NCI-H526 treated with DMSO at 0.1 percent for 48 hours (cell line): ENCODE measurements at regions not wholly inside any gene's neighbourhood (a gene's known extent, or its start where the extent isn't known, plus 50 kb on each side); places are given as distances from the start of the nearest gene placed in this dataset.

ENCODE experiments used
- DNase-seq: peaks from one replicate; lab custom pipeline; 2025; lab: John Stamatoyannopoulos, UW

DNA sequence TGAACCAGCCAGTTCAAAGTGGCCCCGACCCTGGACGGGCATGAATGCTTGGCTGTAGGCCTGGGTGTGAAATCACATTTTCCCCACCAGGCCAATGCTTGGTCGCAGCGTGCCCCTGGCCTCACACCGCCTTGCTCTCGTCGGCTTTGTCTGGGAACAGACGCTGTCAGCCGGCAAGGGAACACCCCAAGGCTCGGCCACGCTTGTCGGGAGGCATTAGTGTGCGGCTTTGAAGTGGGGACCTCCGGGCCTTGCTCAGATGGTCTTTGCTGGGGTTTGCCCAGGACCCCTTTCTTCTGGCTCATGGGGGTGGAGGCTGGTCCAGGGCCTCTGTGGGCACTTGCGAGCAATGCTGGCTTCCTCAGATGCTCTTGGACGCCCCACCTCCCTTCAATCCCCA lies 79.1 kb downstream of the INHBB start:
- no peak for DNase-seq

DNA sequence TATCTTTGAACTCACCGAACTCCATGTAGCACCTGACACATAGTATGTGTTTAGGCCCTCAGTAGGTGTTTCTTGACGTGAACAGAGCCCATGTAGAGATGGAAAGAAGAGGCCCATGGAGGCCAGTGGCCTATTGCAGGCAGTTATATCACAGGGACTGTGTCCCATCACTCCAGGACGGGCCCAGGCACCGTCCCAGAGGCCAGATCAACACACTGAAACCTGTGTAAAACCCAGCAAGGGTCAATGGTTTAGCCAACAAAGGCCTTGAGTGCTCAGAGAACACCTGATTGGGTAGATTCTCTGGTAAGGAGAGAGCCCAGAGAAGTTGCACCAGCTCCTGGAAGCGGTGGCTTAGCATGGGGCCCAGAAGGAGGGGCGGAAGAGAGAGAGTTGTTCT lies 82.8 kb downstream of the INHBB start:
- no peak for DNase-seq

DNA sequence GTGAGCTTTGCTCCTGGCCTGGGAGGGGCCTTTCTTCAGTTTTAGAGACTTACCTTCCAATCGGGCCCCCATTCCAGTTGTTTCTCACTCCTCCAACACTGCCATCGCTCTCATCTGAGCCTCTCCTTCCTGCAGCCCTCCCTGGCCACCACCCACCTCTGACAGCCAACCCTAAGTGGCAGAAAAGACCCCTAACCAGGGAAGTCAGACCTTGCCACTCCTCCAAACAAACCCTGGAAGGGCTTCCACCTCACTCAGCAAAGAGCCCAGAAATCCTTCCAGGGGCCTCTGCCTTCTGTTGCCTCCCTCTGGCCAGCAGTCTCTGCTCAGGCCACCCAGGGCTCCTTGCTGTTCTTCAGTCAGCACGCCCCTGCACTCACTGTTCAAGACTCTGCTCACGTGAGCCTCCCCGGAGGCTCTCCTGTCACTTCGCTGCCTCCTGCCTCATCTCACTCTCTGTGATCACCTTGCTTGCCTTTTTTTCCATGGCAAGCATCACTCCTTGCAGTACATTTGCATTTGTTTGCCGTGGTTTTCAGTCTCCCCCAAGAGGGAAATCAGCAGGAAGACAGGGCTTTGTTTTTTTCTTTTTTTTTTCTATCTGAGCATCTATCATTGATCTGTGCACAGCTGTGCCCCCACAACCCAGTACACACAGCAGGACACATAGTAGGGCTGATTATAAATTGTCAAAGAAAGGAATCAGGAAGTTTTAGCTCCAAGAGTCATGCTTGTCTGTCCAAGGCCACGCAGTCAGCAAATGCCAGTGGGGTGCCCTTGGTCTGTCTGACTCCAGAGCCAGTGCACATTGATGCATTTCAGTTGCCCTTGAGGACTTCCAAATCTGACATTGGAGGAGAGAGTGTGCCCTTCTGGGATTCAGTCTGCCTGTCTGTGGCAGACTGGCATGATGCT lies 83.9 kb downstream of the INHBB start:
- peak; percentile 54 for DNase-seq

- DNase-seq: no peak
Measured at GRCh38 chr2:120430501-120430830, 84.5 kb downstream of the INHBB start.

DNA sequence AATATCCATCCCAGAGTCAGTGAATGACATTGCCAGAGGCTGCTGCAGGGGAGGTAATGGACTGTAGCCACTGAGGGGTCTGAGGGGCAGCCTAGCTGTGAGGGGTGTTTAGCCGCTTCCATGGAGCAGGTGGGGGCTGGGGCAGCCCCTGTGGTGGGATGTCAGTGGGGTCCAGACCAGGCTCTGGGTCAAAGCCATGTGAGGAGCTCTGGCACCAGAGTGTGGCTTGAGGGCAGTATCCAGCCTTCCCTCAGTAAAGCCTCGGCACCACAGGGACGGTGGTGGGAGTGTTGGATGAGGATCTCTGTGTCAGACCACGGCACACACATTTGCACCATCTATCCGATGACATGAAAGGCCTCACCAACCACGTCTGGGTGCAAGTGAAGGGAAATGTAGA lies 85.0 kb downstream of the INHBB start:
- DNase-seq: no peak

DNA sequence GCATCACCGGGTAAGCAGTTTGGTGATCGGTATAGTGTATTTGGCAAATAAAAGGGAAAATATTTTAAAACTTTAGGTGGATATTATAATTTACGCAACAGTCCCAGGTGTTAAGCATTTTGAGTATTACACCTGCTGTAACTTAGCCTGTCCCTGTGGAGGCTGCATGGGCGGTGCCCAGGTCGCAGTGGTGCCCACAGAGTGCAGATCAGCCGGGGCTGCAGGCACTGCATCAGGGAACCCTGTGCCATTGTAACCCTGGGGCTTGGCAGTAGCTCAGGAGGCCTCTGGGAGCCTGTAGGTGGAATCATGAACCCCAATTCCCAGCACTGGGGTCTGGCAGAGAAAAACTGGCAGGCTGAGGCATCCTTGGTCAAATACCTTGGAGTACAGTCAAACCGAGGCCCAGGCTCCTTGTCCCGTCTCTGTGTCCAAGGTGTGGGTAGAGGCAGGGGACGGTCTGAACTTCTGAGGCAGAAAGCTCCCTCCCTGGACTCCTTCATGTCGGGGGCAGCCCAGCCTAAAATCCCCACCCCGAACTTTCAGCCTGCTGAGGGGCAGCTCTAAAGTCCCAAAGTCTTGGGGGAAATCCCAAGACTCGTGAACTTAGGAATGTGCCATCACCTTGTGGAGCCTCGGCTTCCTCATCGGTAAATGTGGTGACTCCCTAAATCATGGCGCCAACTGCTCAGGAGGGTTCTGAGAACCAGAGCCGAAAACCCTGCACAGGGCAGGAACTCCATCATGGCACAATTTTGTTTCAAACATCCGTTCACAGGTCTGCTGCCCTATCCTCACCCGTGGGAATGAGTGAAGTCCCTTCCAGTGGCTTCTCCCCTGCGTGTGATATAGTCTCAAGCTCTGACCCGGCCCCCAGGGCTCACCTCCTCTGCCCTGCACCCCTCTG lies 85.7 kb downstream of the INHBB start:
- DNase-seq: no peak

GRCh38 chr2:120432293-120432975 lies 86.5 kb downstream of the INHBB start:
- DNase-seq: no peak

DNA sequence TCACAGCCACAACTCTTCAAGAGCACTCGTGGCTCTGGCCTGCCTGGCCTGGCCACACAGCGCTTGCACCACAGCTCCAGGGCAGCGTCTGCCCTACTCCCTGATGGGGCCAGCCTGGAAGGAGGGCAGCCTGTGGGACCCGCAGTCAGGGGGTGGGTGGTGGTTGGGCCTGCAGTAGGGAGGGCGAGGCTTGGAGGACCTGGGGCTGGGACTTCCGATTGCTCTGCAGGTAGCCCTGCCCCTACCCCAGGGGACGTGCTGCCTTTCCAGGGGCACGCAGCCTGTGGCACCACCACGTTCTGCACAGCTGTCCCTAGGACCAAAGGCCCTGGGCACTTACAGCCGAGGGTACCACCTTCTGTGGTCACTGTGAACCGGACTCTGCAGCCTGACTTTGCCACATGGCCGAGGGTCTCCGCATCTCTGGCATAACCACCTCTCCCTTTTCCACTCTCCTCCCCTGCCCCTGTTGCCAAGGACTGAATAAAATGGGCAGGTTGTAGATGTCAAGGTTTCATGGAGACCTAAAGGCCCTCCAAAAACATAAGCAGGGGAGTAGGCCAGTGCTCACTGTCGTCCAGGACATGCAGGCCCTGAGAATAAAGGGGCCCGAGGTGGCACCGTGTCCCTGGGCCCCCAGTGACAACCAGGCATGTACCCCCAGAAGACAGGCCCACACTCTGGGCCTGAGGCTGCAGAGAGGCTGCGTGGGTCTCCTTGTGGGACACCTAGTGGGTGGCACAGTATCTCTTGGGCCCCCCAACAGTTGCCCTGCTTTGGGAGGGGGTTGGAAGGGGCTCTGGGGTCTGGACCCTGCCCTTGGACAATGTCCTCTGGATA lies 87.3 kb downstream of the INHBB start:
- DNase-seq: no peak

DNA sequence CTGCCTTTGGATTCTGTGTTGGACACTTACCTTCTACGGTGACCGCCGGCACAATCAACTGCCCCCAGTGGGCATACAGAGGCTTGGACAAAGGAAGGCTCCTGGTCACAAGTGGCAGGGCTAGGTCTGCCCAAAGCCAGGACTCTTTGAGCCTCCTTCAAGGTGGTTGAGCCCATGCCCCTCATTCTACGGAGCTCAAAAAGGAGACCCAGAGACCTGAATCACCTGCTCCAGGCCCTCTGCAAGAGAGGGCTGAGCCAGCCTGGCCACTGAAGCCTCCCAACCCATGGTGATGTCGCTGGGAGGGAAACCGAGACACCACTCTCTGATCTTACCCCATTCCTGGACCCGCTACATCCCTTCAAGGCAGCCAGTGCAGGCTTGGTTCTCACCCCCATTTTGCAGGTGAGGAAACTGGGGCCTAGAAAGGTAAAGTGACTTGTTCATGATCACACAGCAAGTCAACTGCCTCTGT lies 87.9 kb downstream of the INHBB start:
- DNase-seq: no peak

DNA sequence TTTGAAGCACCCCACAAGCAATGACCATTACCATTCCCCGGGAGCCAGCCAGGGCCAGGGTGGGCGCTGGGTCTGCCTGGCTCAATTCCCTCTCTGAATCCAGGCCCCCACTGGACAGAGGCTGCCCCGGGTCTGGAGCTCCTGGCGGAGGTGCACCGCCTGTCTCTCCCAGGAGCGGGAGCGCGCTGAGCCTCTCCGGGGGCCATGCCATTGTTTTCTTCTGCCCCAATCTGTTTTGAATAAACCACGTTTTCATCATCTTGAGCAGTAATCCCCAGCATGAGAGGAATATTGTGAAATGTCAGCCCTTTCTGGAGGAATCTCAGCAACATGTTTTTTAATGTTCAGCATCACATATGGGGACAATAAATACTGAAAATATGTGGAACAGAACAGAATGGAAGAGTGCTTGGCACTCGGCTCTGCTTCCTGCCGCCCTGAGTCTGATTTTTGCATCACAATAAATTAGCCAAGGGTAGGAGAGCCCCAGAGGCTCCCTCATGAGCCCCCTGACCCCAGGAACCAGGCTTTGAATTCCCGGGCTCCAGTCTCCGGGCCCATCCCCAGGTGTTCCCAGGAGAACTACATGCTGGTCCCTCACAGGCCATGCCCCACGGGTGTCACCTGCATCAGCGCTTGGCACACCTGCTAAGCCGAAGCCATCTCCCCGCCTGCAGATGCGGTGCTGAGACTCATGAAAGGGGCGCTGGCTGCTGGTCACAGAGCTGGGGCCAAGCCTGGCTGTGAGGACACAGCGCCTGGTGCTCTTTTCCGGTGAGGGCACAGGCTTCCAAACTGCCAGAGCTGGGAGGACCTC lies 88.8 kb downstream of the INHBB start:
- DNase-seq: no peak

- DNase-seq: no peak
Measured at GRCh38 chr2:120435671-120436459, 89.9 kb downstream of the INHBB start.

DNA sequence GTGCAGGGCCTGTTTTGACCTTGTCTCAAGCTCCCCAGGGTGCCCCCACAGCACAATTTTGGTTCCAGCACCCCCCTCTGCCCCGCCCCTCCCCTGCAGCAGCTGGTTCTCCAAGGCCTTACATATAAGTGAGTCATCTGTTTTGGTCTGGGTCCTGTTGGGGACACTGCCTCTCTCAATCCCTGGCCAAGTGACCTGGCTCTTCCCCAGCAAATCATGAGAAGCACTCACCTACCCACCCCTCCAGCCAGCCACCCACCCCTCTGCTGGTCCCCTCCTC lies 90.5 kb downstream of the INHBB start:
- DNase-seq: no peak

DNA sequence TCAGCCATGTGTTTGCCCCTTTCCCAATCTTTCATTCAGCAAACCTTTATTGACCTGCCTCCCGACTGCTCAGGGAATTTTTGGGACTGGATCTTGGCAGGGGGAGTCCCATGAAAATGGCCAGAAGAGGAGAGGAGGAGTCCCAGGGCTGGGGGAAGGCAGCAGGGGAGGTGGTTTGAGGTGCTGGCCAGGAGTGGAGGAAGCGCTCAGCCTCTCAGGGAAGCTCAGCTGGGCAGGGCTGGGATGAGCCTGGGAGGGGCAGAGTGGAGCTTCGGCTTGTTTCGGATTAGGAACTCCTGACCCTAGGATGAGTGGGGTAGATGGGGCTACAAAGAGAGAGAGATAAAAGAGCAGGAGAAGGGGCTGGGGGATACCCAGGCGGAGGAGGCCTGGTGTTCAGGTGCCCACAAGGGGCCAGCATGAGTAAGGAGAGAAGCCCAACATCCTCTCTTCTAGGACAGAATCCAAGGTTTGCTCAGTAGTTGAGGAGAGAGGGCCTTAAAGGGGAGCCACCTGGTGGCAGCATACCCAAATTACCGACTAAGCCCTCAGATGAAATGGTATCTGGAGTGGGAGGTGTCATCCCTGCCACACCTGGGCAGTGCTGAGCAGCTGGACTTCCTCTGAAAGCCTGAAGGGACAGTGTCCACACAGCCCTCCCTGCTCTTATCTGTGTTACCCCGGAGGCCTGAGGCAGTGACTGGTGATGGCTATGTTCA lies 91.1 kb downstream of the INHBB start:
- DNase-seq: peak; percentile 43

DNA sequence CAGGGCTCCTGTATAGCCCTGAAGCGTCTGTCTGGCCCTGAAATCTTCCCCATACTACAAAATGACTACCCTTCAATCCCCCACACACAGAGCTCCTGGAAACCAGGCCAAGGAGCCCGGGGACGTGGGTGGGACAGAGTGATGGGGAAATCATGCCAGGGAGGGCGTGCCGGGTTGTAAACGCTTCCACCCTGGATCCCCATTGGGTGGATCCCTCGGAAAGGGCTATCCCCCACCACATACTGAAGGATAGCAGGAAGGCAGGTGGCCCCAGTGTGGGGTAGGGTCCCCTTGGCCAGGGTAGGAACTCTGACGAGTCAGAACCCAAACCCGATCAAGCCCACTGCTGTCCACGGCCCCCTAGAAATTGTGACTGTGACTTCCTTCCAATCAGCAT lies 91.7 kb downstream of the INHBB start:
- DNase-seq: no peak

DNA sequence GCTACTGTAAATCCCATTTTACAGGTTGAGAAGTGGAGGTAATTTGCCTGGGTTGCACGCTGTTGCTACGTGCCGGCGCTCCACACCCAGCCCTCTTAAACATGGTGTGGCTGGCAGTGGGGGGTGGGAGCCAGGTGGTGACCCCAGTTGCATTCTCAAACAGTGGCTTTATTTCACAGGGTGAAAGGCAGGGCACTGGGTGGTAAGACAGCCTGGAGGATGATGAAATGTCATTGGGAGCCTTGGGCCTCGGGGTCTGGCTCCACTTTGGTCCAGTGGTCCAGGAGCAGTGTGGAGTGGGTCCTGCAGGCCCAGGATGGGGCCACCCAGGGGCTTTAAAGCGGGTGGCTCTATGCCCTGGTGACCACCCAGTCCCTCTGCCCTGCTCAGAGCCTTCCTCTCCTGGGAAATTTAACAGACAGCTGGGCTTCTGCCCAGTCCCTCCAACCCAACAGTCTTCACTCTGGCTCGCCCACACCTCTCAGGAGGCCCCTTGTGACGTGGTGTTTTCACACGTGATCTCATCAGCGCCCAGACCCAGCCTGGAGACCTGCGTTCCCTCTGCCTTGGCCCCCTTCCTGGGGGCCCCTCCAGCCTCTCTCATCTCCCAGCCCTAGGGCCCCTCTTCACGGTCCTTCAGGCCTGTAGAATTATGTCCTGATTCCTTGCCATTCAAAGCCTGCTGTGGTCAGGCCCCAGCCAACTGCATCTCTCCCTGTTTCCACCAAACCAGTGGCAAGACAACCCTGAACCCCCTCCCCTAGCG lies 92.5 kb downstream of the INHBB start:
- DNase-seq: no peak

DNA sequence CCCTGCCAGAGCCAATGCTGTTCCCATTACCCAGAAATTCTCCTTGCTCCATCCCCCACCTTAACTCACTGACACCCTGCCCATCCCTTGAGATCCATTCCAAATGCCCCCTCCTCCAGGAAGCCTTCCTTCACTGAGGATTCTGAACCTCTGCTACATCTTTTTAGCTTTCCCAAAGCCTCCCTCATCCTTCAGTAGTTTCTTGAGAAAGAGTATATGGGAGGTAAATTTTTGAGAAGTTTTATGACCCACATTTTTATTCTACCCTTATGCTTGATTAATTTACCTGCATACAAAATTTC lies 93.1 kb downstream of the INHBB start:
- DNase-seq: no peak

DNA sequence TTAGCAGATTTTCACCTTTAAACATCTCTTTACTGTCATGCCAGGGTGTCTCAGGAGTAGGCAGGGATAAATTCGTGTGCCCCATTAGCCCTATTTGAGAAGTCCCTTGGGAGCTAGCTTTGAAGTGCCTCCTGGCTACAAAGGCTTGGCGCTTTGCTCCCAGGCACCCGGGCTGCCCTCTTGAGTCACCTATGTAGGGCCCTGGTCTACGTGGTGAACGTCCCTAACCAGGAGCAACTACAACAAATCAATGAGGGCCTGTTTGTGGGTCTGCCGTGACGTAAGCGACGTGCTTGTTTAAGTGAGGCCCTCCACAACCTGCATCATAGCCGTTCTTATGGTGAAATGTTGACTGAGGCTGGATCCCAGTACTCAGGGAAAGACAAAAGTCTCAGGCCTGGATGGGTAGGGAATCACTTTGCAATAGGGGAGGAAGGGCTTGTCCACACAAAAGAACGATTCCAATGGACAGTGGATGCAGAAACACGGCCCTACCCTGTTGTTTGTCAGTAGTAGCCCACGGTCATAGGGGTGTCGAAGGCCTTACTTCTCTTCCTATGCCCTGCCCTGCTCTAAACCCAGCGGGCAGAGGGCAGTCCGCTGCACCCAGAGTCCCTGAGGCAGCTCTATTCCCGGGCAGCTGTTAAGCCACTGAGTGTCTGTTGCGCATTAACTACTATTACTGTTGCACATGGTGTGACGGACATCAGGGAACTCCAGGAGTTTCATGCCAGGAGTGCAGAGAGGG lies 93.9 kb downstream of the INHBB start:
- DNase-seq: no peak
